ENCODE measurements at regions not wholly inside any gene's neighbourhood (a gene's known extent, or its start where the extent isn't known, plus 50 kb on each side); places are given as distances from the start of the nearest gene placed in this dataset.

DNA sequence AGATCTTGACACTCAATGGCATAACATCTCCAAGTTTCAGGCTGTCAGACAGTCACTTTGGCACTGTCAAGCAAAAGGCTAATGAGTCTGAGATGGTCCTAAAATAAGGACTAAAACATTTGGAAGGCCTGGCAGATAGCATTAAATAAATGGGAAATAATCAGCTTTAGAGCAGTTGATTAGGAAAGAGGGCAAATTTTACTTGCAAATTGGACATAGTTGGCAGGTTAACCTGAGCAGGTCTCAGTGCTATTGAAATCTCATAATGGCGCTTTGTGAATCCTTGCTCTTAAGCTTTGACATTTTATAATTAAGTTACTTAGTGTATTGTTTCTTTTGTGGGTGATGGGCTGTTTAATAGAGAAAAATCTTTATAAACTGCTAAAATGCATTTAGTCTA lies 1003.1 kb upstream of the GBE1 start:
- H3K36me3 ChIP-seq (ENCODE audit: control insufficient read depth, insufficient read depth, low read length), result no peaks in the 10 kb centered on the region

DNA sequence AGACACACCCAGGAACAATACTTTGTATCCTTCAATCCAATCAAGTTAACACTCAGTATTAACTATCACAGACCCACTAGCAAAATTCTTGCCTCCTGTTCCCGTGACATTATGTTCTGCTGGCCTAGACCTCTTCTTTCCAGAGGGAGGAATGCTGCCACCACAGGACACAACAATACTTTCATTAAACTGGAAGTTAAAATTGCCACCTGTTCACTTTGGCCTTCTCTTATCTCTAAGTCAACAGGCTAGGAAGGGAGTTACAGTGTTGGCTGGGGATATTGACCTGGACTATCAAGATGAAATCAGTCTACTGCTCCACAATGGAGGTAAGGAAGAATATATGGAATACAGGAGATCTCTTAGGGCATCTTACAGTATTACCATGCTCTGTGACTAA lies 1000.4 kb upstream of the GBE1 start:
- Histone ChIP-seq H3K27me3 (ENCODE audit: control insufficient read depth, insufficient read depth, low read length) (no peaks in the 10 kb centered on the region), H3K9me3 (ENCODE audit: control insufficient read depth, insufficient read depth, low read depth, low read length) (no peaks in the 10 kb centered on the region), H3K9ac (ENCODE audit: low read length) (no peak overlapping the region), H3K27ac (ENCODE audit: low read depth, low read length) (no peak overlapping the region), H3K4me1 (ENCODE audit: control insufficient read depth, insufficient read depth, low read length) (no peaks in the 10 kb centered on the region), H3K4me3 (ENCODE audit: low read depth, low read length) (no peak overlapping the region), H3K36me3 (ENCODE audit: control insufficient read depth, insufficient read depth, low read length) (no peaks in the 10 kb centered on the region)

More for the DNA sequence above, 1003.1 kb upstream of the GBE1 start:
- no peak overlapping the region for H3K27ac ChIP-seq (ENCODE audit: low read depth, low read length)
- H3K9ac ChIP-seq (ENCODE audit: low read length), result no peak overlapping the region
- no peaks in the 10 kb centered on the region for H3K4me1 ChIP-seq (ENCODE audit: control insufficient read depth, insufficient read depth, low read length)
- H3K27me3 ChIP-seq (ENCODE audit: control insufficient read depth, insufficient read depth, low read length), result no peaks in the 10 kb centered on the region
- H3K4me3 ChIP-seq (ENCODE audit: low read depth, low read length), result no peak overlapping the region
- no peaks in the 10 kb centered on the region for H3K9me3 ChIP-seq (ENCODE audit: control insufficient read depth, insufficient read depth, low read depth, low read length)

DNA sequence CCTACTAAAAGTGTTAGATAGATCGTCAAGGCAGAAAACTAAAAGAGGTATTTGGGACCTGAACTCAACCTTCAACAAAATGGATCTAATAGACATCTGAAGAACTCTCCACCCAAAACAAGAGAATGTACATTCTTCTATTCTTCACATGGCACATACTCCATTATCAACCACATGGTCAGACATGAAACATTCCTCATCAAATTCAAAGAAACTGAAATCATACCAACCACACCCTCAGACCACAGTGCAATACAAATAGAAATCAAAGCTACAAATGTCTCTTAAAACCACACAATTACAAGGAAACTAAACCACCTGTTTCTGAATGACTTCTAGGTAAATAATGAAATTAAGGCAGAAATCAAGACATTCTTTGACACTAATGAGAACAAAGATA lies 984.1 kb upstream of the GBE1 start:
- H3K27me3 ChIP-seq (ENCODE audit: control insufficient read depth, insufficient read depth, low read length), result no peaks in the 10 kb centered on the region
- H3K4me1 ChIP-seq (ENCODE audit: control insufficient read depth, insufficient read depth, low read length), result no peaks in the 10 kb centered on the region
- H3K27ac ChIP-seq (ENCODE audit: low read depth, low read length), result no peak overlapping the region
- no peaks in the 10 kb centered on the region for H3K36me3 ChIP-seq (ENCODE audit: control insufficient read depth, insufficient read depth, low read length)
- H3K9ac ChIP-seq (ENCODE audit: low read length), result no peak overlapping the region
- H3K4me3 ChIP-seq (ENCODE audit: low read depth, low read length), result no peak overlapping the region
- H3K9me3 ChIP-seq (ENCODE audit: control insufficient read depth, insufficient read depth, low read depth, low read length), result no peaks in the 10 kb centered on the region

DNA sequence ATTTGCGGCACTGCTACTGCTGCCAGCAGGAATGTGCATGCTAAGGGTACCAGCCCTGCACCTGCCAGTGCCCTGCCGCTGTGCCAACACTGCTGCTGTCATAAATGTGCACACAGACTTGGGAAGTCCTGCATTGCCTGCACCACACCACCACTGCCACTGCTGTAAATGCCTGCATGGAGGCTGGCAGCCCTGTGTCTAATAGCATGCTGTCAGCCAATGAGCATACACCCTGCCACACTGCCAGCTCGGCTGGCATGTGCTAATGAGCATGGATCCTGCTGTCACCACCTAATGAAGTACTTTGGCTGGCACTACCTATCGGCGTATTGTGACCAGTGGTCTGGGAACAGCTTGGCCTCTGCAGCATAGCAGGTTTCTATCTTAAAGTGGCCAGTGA lies 981.8 kb upstream of the GBE1 start:
- Histone ChIP-seq H3K4me3 (ENCODE audit: low read depth, low read length) (no peak overlapping the region), H3K4me1 (ENCODE audit: control insufficient read depth, insufficient read depth, low read length) (no peaks in the 10 kb centered on the region)

DNA sequence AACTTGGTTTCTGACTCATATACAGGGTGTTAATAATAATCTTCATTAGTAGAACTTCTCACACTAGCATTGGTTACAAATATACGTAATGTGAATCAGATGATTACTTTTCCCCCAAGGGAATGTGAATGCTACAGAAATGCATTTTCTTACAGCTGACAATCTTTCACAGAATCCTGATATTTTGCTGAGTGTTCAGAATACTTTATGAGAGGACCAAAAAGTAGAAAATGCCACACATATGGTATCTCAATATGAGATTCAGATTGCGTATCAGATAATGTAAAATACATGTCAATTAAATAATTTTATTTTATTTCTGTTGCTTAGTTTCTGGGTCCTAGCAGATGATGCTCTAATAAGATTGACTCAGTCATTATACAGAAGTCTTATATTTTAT lies 979.9 kb upstream of the GBE1 start:
- Histone ChIP-seq H3K9ac (ENCODE audit: low read length) (no peak overlapping the region), H3K27me3 (ENCODE audit: control insufficient read depth, insufficient read depth, low read length) (no peaks in the 10 kb centered on the region), H3K4me3 (ENCODE audit: low read depth, low read length) (no peak overlapping the region), H3K36me3 (ENCODE audit: control insufficient read depth, insufficient read depth, low read length) (no peaks in the 10 kb centered on the region), H3K9me3 (ENCODE audit: control insufficient read depth, insufficient read depth, low read depth, low read length) (no peaks in the 10 kb centered on the region), H3K4me1 (ENCODE audit: control insufficient read depth, insufficient read depth, low read length) (peaks cover 7% of the 10 kb centered on the region), H3K27ac (ENCODE audit: low read depth, low read length) (no peak overlapping the region)

More for the DNA sequence above, 981.8 kb upstream of the GBE1 start:
- no peaks in the 10 kb centered on the region for H3K36me3 ChIP-seq (ENCODE audit: control insufficient read depth, insufficient read depth, low read length)
- no peak overlapping the region for H3K9ac ChIP-seq (ENCODE audit: low read length)
- no peaks in the 10 kb centered on the region for H3K9me3 ChIP-seq (ENCODE audit: control insufficient read depth, insufficient read depth, low read depth, low read length)
- no peak overlapping the region for H3K27ac ChIP-seq (ENCODE audit: low read depth, low read length)
- no peaks in the 10 kb centered on the region for H3K27me3 ChIP-seq (ENCODE audit: control insufficient read depth, insufficient read depth, low read length)

DNA sequence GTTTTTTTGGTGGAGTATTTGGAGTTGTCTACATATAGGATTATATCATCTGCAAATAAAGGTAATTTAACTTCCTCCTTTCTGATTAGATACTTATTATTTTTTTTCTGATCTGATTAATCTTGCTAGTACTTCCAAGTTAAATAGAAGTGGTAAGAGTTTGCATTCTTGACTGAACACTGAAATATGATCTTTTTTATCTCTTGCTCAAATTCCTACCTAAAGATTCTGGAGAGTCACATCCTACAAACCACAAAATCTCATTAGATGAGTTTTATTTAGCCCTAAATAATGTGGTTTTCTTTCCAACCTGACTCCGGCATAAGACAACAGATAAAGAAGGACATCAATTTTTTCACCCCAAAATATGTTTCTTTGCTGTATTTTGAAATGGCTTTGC lies 977.9 kb upstream of the GBE1 start:
- Histone ChIP-seq H3K4me3 (ENCODE audit: low read depth, low read length) (no peak overlapping the region), H3K9ac (ENCODE audit: low read length) (no peak overlapping the region), H3K4me1 (ENCODE audit: control insufficient read depth, insufficient read depth, low read length) (peaks cover 7% of the 10 kb centered on the region)

DNA sequence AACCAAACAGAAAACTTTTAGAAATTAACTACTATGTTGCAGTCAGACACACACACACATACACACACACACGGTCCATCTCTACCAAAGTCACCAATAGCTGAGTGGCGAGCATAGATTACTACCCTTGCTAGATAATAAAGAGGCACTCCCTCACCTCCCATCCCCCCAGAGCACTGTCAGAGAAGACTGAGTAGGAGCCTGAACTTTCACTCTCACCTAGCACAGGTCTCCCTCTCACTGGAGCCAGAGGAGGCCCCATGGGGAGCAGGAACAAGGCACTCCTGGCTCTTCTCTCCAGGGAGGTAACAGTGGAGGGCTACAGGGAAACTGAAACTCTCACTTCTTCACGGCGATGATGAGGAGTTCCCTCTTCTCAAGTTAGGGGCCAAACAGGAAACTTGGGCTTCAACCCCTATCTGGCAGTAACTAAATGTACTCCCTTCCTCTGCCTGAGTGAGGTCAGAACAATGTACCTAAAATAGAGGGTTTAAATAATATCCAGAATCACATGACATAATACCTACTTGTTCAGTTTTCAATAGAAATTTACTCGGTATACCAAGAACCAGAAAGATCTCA lies 975.3 kb upstream of the GBE1 start:
- Histone ChIP-seq H3K9me3 (ENCODE audit: control insufficient read depth, insufficient read depth, low read depth, low read length) (no peaks in the 10 kb centered on the region), H3K4me1 (ENCODE audit: control insufficient read depth, insufficient read depth, low read length) (peaks cover 7% of the 10 kb centered on the region), H3K36me3 (ENCODE audit: control insufficient read depth, insufficient read depth, low read length) (no peaks in the 10 kb centered on the region), H3K27ac (ENCODE audit: low read depth, low read length) (no peak overlapping the region), H3K4me3 (ENCODE audit: low read depth, low read length) (no peak overlapping the region), H3K9ac (ENCODE audit: low read length) (no peak overlapping the region), H3K27me3 (ENCODE audit: control insufficient read depth, insufficient read depth, low read length) (no peaks in the 10 kb centered on the region)

More for the DNA sequence above, 977.9 kb upstream of the GBE1 start:
- Histone ChIP-seq H3K27me3 (ENCODE audit: control insufficient read depth, insufficient read depth, low read length) (no peaks in the 10 kb centered on the region), H3K27ac (ENCODE audit: low read depth, low read length) (no peak overlapping the region), H3K9me3 (ENCODE audit: control insufficient read depth, insufficient read depth, low read depth, low read length) (no peaks in the 10 kb centered on the region), H3K36me3 (ENCODE audit: control insufficient read depth, insufficient read depth, low read length) (no peaks in the 10 kb centered on the region)

DNA sequence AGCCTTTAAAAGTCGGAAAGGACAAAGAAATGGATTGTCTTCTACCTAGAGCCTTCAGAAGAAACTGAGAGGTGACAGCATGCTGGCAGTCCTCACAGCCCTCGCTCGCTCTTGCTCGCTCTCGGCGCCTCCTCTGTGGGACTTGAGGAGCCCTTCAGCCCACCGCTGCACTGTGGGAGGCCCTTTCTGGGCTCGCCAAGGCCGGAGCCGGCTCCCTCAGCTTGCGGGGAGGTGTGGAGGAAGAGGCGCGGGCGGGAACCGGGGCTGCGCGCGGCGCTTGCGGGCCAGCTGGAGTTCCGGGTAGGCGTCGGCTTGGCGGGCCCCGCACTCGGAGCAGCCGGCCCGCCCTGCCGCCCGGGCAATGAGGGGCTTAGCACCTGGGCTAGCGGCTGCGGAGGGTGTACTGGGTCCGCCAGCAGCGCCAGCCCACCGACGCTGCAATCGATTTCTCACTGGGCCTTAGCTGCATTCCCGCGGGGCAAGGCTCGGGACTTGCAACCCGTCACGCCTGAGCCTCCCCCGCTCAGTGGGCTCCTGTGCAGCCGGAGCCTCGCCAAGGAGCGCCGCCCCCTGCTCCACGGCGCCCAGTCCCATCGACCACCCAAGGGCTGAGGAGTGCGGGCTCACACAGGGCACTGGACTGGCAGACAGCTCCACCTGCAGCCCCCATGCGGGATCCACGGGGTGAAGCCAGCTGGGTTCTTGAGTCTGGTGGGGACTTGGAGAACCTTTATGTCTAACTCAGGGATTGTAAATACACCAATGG lies 953.8 kb upstream of the GBE1 start:
- Histone ChIP-seq H3K9ac (ENCODE audit: low read length) (no peak overlapping the region), H3K27me3 (ENCODE audit: control insufficient read depth, insufficient read depth, low read length) (no peaks in the 10 kb centered on the region), H3K4me3 (ENCODE audit: low read depth, low read length) (no peak overlapping the region), H3K27ac (ENCODE audit: low read depth, low read length) (no peak overlapping the region), H3K36me3 (ENCODE audit: control insufficient read depth, insufficient read depth, low read length) (no peaks in the 10 kb centered on the region), H3K4me1 (ENCODE audit: control insufficient read depth, insufficient read depth, low read length) (no peaks in the 10 kb centered on the region), H3K9me3 (ENCODE audit: control insufficient read depth, insufficient read depth, low read depth, low read length) (no peaks in the 10 kb centered on the region)

DNA sequence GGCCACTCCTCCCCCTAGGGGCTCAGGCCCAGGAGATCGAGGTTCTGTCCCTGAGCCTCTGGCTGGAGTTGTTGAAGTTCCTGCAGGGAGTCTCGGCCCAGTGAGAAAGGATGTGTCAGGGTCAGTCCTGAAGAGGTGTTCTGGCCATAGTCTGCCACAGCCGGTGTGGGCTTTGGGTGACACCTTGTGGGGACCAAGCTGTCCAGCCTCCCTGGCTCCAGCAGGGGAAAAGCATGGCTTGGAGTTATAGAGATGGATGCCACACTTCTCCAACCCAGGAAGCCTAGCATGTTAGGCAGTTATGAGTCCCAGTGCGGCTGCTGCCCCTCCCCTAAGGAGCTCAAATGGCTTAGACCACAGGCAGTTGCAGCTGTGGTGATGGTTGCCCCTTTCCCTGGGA lies 945.6 kb upstream of the GBE1 start:
- Histone ChIP-seq H3K36me3 (ENCODE audit: control insufficient read depth, insufficient read depth, low read length) (no peaks in the 10 kb centered on the region), H3K9me3 (ENCODE audit: control insufficient read depth, insufficient read depth, low read depth, low read length) (no peaks in the 10 kb centered on the region), H3K4me1 (ENCODE audit: control insufficient read depth, insufficient read depth, low read length) (no peaks in the 10 kb centered on the region), H3K4me3 (ENCODE audit: low read depth, low read length) (no peak overlapping the region), H3K27me3 (ENCODE audit: control insufficient read depth, insufficient read depth, low read length) (no peaks in the 10 kb centered on the region), H3K27ac (ENCODE audit: low read depth, low read length) (no peak overlapping the region), H3K9ac (ENCODE audit: low read length) (no peak overlapping the region)

DNA sequence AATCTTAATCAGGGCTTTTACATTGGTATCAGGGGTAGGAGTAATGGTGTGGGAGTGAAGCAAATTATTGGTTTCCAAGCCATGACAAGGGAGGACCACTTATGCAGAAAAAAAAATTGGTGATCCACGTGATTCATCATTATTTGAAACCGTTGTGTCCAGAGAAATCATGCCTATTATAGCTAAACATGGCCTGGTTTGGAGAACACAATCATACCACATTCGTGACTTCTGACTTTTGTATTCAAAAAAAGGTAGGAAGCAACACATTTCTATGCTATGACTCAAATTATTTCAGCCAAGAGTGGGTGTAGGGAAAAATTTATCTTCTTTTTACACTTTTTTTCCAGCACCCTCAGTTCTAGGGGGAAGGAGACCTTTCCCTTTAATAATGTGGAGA lies 924.3 kb upstream of the GBE1 start:
- Histone ChIP-seq H3K27ac (ENCODE audit: low read depth, low read length) (no peak overlapping the region), H3K9ac (ENCODE audit: low read length) (no peak overlapping the region), H3K36me3 (ENCODE audit: control insufficient read depth, insufficient read depth, low read length) (no peaks in the 10 kb centered on the region), H3K27me3 (ENCODE audit: control insufficient read depth, insufficient read depth, low read length) (no peaks in the 10 kb centered on the region), H3K9me3 (ENCODE audit: control insufficient read depth, insufficient read depth, low read depth, low read length) (no peaks in the 10 kb centered on the region), H3K4me3 (ENCODE audit: low read depth, low read length) (no peak overlapping the region), H3K4me1 (ENCODE audit: control insufficient read depth, insufficient read depth, low read length) (no peaks in the 10 kb centered on the region)

DNA sequence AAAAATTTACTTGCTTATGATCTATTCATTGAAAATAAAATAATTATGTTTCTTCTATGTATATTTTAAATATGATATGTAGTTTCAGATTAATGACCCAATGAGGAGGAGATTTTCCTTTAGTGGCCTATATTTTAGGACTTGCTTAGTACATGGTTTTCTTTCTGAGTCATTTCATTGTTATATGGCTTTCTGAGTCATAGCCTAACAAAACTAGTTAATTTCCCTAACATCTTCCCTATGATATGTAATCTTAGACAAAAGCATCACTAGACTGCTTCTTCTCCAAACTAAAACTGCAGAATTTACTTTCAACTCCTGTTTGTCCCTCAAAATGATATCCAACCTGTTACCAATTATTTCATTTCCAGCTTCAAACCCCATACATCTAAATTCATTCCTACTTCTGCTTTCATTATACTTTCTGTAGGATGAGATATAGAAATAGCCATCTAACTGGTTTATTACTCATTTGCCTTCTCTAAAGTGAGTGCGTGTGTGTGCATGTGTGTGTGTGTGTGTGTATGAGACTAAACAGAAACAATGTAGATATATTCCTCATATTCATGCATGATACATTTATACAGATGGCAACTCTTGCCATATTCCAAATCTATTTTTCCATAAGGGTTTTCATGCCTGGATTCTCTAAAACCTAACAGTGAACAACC lies 915.0 kb upstream of the GBE1 start:
- H3K4me1 ChIP-seq (ENCODE audit: control insufficient read depth, insufficient read depth, low read length), result no peaks in the 10 kb centered on the region
- no peaks in the 10 kb centered on the region for H3K36me3 ChIP-seq (ENCODE audit: control insufficient read depth, insufficient read depth, low read length)
- H3K27ac ChIP-seq (ENCODE audit: low read depth, low read length), result no peak overlapping the region
- H3K9ac ChIP-seq (ENCODE audit: low read length), result no peak overlapping the region
- H3K9me3 ChIP-seq (ENCODE audit: control insufficient read depth, insufficient read depth, low read depth, low read length), result no peaks in the 10 kb centered on the region
- H3K4me3 ChIP-seq (ENCODE audit: low read depth, low read length), result no peak overlapping the region
- H3K27me3 ChIP-seq (ENCODE audit: control insufficient read depth, insufficient read depth, low read length), result no peaks in the 10 kb centered on the region

Measured in HUES6 (cell line).